Adrenal gland (tissue), 9 donors: ENCODE measurements at regions not wholly inside any gene's neighbourhood (a gene's known extent, or its start where the extent isn't known, plus 50 kb on each side); places are given as distances from the start of the nearest gene placed in this dataset.

Experiments used
- DNase-seq, 7 donors: peaks; one replicate each; pipeline ENCODE4 v3.0.0-alpha.2; 2019 to 2020
- H3K27ac ChIP-seq, 5 donors: fragments of 200-600 bp; sonication (generic) in 4 of 5; 1 replicate in 3 of 5; 2 replicates in 2 of 5; pipeline versions ENCODE4 v1.5.1 to v1.8.0; 2016 to 2020; ENCODE audit warnings: mild to moderate bottlenecking in 1 of 5
- H3K27me3 ChIP-seq: fragments of 200-600 bp; 2 replicates; pipeline ENCODE4 v1.8.0; 2021
- H3K36me3 ChIP-seq, 2 donors: fragments of 200-600 bp; replicated peaks in 1 of 2; 1 replicate in 1 of 2; 2 replicates in 1 of 2; pipeline versions ENCODE4 v1.5.1 to v1.8.0; 2018 to 2022
- H3K4me1 ChIP-seq, 2 donors: fragments of 200-600 bp; replicated peaks in 1 of 2; 1 replicate in 1 of 2; 2 replicates in 1 of 2; pipeline versions ENCODE4 v1.5.1 to v1.8.0; 2018 to 2021
- H3K4me3 ChIP-seq, 4 donors: fragments of 200-600 bp; sonication (generic) in 3 of 4; one replicate each; pipeline ENCODE4 v1.5.1; 2016 to 2018
- H3K9me3 ChIP-seq, 3 donors: fragments of 200-600 bp; sonication (generic) in 1 of 3; replicated peaks in 1 of 3; 1 replicate in 2 of 3; 2 replicates in 1 of 3; pipeline versions ENCODE4 v1.5.1 to v1.8.0; 2016 to 2021
- CTCF ChIP-seq, 6 experiments: fragments of 450-650 bp in 4 of 6; fragments of 200-600 bp in 2 of 6; sonication (generic) in 1 of 6; IDR thresholded peaks; 1 replicate in 5 of 6; 2 replicates in 1 of 6; pipeline versions ENCODE4 v1.5.1 to v1.8.0; 2016 to 2021; ENCODE audit warnings: antibody characterized with exemption in 6 of 6, mild to moderate bottlenecking in 2 of 6, moderate library complexity in 1 of 6
- POLR2A ChIP-seq, 2 donors: fragments of 450-650 bp; IDR thresholded peaks; one replicate each; pipeline ENCODE4 v1.6.1; 2017; ENCODE audit warnings: antibody characterized with exemption in 2 of 2, mild to moderate bottlenecking in 2 of 2, moderate library complexity in 1 of 2
- WGBS, 4 donors: extraction: QIAGEN DNeasy Blood & Tissue Kit in 2 of 4; methylation state at CpG; one replicate each; pipeline versions ENCODE4 v1.1.5 to v1.1.7; 2013 to 2017; 5-methylcytosine and 5-hydroxymethylcytosine counted together
- intact Hi-C, 2 donors: fragments of 100-400 bp; cut with DNase I; formaldehyde crosslinking; loops; one replicate each; pipeline versions ENCODE4 v1.14.1 to v1.15.0; 2022 to 2023
- donor health status: healthy with polysubstance abuse.
- donor health status: Bipolar disorder and iron deficiency.
- donor health status: DM: yes; HTN: yes; CAD: no.
- donor health status: DM: no; HTN: no; CAD: no.
- donor health status: DM: no; HTN: no; CAD: no.

DNA sequence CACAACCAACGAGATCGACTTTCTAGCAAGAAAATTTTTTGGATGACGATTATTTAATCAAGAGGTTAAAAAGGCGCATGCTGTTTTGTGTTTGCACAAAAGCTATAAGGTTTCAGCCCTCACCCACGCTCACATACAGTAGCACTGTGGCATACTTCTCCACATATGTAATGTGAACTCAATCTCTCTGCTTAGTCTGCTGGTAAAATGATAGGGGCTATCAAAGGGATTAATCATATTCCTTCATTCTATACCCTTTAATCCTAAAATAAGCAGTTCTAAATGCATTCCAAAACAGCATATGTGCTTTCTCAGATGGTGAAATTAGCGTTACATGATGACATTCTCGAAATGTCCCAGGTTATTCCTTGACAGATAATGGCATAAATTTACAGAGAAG lies 196.9 kb upstream of the PRICKLE2 start:
- no peaks in the 10 kb centered on the region for H3K9me3 ChIP-seq
- WGBS, 4 donors, result 75 to 87% (median 78%) methylated on average over 7 of the region's 7 CpGs
- TF ChIP-seq CTCF (IDR thresholded peaks at IDR 0.05) (no peak), POLR2A (IDR thresholded peaks at IDR 0.05) (no peak)
- peaks cover 0 to 3% of the 10 kb centered on the region in 2 donors for H3K4me1 ChIP-seq
- no peak for DNase-seq
- intact Hi-C loops, result no loop called here
- H3K27me3 ChIP-seq, result no peaks in the 10 kb centered on the region
- no peak overlapping the region for H3K4me3 ChIP-seq
- H3K36me3 ChIP-seq, result no peaks in the 10 kb centered on the region
- no peak overlapping the region for H3K27ac ChIP-seq

DNA sequence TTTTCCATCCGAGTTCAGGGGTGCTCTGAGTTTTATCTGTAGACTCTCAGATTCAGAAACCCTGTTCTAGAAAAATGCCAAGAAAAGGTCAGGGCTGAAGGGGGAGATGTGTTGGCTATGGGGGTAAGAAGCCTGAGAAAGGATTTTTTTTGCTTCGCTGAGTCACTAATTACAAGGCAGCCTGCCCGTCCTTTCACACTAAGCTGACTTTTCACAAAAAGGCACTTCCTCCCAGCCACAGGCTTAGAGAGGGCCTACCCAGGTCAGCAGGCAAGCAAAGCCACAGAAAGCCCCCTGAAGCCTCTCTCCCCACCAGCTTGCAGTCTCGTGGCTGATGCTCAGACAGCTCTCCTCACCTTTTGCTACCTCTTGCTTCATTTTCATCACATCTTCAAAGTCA lies 192.6 kb upstream of the PRICKLE2 start:
- H3K4me3 ChIP-seq, result no peak overlapping the region
- H3K4me1 ChIP-seq, result peaks cover 0 to 3% of the 10 kb centered on the region in 2 donors
- WGBS, 4 donors, result 27 to 51% (median 41%) methylated on average over 4 of the region's 4 CpGs
- no peaks in the 10 kb centered on the region for H3K9me3 ChIP-seq
- intact Hi-C loops, result no loop called here
- no peak for TF ChIP-seq POLR2A (IDR thresholded peaks at IDR 0.05)
- TF ChIP-seq CTCF (IDR thresholded peaks at IDR 0.05), result no peak
- H3K27me3 ChIP-seq, result no peaks in the 10 kb centered on the region
- H3K36me3 ChIP-seq, result no peaks in the 10 kb centered on the region
- H3K27ac ChIP-seq, result peak overlapping the region in 1 of 5 donors; percentile 53
- DNase-seq, result peak in 3 of 7 donors; percentile 14 to 22 (median 16)

DNA sequence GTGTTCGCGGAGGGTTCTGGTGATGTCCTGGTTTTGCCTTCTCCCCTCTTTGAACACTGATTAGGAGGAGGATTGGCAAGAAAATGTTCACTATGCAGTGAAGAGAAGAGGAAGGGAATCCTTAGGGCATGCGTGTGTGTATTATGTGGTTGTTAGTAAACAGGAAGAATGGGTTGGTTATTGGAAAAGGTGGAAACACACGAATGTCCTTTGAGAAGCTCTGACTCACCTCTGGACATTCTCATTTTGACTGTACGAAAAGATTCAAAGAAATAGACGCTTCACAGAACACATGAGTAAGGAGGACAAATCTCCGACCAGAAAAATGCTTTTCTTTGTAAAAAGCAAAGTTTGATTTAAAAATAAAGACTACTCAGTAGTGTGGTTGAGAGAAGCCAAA lies 188.8 kb upstream of the PRICKLE2 start:
- Histone ChIP-seq H3K27me3 (no peaks in the 10 kb centered on the region), H3K4me3 (no peak overlapping the region), H3K9me3 (no peaks in the 10 kb centered on the region), H3K4me1 (peaks cover 0 to 3% of the 10 kb centered on the region in 2 donors), H3K27ac (no peak overlapping the region), H3K36me3 (no peaks in the 10 kb centered on the region)
- WGBS, 4 donors, result 77 to 83% (median 79%) methylated on average over 7 of the region's 7 CpGs
- TF ChIP-seq CTCF (IDR thresholded peaks at IDR 0.05) (no peak), POLR2A (IDR thresholded peaks at IDR 0.05) (no peak)
- no peak for DNase-seq
- intact Hi-C loops, result no loop called here

DNA sequence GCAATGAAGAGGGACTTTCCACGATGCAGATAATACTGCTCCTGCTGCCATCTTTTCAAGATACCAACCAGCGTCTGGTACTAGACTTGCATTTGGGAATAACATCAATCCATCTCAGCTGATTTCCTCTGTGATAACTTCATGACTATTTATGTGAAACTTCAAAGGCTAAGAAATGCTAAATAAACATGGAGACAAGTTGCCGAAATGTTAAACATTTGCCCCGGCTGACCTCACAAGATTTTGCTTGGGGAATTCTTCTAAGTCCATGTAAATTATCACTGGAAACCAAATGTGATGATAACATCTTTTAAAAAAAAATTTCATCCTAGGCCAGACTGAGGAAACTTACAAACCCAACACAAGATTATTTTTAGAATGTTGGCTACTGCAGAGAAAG lies 185.8 kb upstream of the PRICKLE2 start:
- TF ChIP-seq POLR2A (IDR thresholded peaks at IDR 0.05) (no peak), CTCF (IDR thresholded peaks at IDR 0.05) (no peak)
- no peak for DNase-seq
- 67 to 71% (median 69%) methylated on average over 4 of the region's 4 CpGs for WGBS, 4 donors
- Histone ChIP-seq H3K36me3 (no peaks in the 10 kb centered on the region), H3K4me1 (no peaks in the 10 kb centered on the region), H3K27ac (no peak overlapping the region), H3K4me3 (no peak overlapping the region), H3K27me3 (no peaks in the 10 kb centered on the region), H3K9me3 (no peaks in the 10 kb centered on the region)
- intact Hi-C loops, result no loop called here
